Iris pigment epithelial cell (primary cell): ENCODE measurements at regions not wholly inside any gene's neighbourhood (a gene's known extent, or its start where the extent isn't known, plus 50 kb on each side); places are given as distances from the start of the nearest gene placed in this dataset.
"Not testable (repeated sequence)": the region's sequence is repeated elsewhere in the genome, so short reads cannot be mapped to it uniquely, and the experiment has no call there.

Source experiments
- DNase-seq: peaks from one replicate; pipeline ENCODE4 v3.0.0-alpha.2; 2011; ENCODE audit warnings: low read depth

GRCh38 chr1:169013821-169014220 lies 92.7 kb upstream of the ATP1B1 start:
- no peak for DNase-seq

GRCh38 chr1:169015464-169015863 lies 91.0 kb upstream of the ATP1B1 start:
- no peak for DNase-seq

DNA sequence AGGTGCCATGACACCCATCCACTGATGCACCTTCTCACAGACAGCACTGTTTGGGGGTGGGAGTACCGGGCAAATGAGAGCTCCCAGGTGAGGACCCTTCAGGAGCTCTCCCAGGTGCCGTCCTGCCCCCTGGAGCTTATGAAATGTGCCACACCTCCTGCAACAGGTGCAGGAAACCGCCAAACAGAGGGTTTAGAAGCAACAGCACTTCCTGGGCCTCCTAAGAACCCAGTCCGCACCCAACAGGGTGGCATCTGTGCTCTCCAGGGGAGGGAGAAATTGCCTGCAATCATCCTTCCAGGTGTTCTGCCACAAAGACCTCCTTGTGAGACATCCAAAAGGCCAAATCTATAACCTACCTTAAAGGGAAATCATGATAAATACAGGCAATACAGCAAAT lies 87.7 kb upstream of the ATP1B1 start:
- no peak for DNase-seq

DNA sequence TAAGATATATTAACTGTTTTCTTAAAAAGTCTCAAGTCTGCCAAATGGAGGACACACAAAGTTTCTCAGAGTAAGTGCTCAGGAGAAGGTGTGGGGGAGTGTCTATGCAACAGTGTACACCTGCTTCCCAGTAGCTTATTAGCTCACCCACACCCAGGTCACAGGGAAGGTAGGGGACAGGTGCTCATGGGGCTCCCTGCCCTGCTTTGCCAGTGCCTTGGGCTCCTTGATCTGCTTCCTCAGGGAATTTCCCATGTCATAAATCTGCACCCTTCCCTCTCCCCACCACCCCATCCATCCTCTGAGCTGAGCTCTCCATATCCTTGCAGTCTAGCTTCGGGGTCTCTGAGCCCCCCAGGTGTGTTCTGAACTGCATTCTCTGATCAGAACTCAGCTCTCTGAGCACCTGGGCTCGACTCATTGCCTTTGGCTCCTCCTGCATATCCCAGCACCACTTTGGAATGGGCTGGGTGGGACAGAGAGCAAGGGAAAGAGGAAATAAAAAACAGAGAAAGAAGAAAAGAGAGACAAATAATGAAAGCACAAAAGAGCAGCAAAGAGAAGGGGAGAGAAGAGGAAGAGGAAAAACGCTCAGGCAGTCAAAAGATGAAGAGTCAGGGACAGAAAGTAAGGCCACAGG lies 87.0 kb upstream of the ATP1B1 start:
- DNase-seq, result no peak

GRCh38 chr1:169020684-169021083 lies 85.8 kb upstream of the ATP1B1 start:
- DNase-seq, result no peak

- no peak for DNase-seq
These were observed 83.8 kb upstream of the ATP1B1 start for GRCh38 chr1:169022648-169023047.

DNA sequence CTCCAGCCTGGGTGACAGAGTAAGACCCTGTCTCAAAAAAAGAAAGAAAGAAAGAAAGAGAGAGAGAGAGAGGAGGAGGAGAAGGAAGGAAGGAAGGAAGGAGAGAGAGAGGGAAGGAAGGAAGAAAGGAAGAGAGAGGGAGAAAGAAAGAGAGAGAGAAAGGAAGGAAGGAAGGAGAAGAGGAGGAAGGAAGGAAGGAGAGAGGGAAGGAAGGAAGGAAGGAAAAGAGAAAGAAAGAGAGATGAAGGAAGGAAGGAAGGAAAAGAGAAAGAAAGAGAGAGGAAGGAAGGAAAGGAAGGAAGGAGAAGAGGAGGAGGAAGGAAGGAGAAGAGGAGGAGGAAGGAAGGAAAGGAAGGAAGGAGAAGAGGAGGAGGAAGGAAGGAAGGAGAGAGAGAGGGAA lies 82.2 kb upstream of the ATP1B1 start:
- DNase-seq, result no peak

DNA sequence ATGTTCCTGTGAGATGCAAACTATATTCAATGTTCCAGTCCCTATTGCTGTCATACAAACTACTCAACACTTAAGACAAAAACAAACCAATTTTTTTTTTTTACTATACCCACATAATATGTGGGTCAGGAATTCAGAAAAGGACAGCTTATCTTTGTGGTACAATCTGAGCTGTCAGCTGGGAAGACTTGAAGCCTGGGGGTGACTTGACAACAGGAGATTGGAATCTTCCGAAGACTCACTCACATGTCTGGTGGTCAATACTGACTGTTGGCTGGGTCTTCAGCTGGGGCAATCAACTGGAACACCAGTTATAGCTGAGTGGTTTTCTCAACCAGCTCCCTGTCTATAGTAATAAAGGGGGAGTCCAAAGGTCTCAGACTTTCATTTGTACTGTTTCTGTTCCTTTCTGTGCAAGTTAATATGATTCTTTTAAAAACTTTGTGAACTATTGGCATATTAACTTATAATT lies 81.7 kb upstream of the ATP1B1 start:
- DNase-seq, result peak; percentile 3

GRCh38 chr1:169025412-169025811 lies 81.1 kb upstream of the ATP1B1 start:
- DNase-seq, result no peak

DNA sequence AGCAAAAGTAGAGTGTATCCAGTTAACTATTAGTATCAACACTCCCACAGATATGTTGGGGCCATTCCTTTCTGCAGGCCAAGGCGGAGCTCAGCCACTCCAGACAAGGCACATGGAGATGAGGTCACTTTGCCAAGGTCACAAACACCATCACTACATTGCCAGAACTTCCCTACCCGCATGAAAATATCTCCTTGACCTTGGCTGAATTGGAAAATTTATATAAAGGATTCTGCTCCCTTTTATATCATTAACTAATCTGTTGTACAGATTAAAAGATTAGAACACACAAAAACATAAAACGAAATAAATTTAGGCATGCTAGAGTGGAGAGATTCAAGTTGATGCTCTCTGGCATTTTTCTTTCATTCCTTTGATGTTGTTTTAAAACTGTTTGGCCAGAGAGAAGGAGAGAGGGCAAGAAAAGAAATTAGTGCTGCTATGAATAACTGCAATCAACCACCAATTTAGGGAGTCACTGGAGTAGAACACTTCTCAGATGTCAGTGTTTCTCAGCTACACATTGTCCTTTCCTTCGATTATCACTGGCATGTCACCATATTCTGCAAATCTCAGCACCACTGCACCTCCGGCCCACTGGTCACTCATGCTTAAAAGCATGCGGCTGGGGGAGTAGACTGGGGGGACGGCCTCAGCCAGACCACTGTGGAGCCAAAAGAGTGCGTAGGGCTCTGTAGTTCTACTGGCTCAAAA lies 78.7 kb upstream of the ATP1B1 start:
- DNase-seq, result no peak

DNA sequence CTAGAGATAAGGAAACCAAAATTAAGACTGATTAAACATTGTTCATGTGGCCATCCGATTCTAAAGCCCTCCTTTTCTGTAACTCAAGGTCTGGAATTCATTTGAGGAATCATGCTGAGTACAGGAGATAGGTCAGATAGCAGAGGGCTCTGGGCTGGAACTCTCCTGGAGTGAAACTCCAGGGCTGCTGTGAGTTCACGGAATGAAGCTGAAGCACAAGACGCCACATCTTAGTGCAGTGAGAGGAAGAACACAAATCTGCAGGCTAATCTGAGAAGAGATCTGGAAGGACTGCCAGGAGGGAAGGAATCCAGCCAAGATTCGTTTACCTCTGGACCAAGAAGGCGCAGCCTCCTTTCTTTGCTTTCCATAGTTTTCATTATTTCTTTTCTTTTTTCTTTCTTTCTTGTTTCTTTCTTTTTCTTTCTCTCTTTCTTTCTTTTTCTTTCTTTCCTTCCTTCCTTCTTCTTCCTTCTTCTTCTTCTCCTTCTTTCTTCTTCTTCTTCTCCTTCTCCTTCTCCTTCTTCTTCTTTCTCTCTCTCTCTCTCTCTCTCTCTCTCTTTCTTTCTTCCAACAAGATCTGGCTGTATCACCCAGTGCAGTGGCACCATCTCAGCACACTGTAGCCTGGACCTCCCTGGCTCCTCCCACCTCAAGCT lies 74.8 kb upstream of the ATP1B1 start:
- DNase-seq, result peak; percentile 14

DNA sequence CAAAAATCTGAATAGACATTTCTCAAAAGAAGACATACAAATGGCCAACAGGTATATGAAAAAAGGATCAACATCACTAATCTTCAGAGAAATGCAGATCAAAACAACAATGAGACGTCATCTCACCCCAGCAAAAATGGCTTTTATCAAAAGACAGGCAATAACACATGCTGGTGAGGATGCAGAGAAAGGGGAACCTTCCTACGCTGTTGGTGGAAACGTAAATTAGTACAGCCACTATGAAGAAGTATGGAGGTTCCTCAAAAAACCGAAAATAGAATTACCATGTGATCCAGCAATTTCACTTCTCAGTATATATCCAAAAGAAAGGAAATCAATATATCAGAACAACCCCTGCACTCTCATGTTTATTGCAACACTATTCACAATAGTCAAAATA lies 65.1 kb upstream of the ATP1B1 start:
- DNase-seq, result no peak

DNA sequence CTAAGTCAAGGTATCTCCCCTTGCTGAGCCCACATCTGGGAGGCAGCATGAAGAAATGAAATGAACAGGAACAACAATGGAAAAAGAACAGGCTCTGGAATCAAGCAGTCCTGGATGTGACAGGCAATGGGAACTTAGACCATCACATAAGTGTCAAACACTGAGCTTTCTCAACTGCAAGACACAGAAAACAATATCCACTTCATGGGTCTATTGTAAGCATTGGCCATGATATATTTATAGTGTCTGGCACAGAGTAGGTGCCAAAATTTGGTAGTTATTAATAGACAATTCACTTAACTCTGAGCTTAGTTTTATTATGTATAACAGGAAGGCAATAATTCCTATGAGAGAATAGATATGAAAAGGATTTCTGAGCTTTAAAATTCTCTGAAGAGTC lies 64.1 kb upstream of the ATP1B1 start:
- no peak for DNase-seq

DNA sequence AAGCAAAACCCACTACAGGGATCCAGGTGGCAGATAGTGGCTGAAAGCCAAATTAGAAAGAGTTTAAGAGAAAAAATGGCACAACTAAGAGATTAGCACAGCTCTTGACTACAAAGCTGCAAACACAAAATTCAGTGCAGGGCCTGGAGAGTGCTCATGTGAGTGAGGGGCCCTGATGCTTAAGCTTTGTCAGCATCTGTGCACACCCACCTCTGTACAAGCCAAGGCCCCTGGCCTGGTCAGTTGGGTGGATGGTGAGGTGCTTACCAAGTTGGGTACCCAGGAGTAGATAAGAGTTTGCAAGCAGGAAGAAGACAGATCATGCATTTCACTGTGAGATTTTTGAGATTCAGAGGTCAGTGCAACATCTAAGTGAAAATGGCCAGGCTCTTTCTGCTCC lies 62.7 kb upstream of the ATP1B1 start:
- DNase-seq, result no peak

DNA sequence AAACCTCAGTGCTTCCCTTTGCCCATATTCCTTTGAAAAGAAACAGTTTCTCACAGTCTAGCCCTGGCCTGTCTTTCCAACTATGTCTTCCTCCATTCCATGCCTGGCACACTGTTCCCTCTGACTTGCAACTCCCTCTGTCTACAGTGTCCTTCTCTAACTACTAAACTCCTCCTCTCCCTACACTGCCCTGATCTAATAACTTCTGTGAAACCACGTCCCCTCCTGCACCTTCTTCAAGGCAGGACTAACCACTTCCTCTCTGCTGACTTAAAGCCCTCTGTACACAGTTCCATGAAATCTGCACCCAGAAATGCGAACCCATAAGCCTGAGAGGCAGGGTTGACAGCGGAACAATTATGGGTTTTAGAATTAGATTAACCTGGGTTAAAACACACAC lies 62.2 kb upstream of the ATP1B1 start:
- DNase-seq, result no peak

DNA sequence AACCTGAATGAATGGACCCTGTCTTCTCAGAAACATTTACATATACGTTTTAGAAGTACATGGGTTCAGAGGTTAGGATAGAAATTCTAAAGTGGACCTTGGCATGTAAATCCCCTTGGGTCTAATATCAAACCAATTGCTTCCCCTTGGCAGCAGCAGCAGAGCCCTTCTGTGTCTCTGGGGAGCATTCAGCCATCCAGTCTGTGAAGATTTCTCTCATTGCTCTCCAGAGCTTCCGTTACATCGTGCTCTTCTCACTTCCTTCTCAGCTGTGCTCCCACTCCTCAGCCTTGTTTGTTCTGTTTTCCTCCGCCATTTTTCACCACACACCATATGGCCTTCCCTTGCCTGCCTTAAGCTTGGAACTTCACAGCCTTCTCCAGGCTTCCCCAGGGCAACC lies 61.5 kb upstream of the ATP1B1 start:
- DNase-seq, result no peak

DNA sequence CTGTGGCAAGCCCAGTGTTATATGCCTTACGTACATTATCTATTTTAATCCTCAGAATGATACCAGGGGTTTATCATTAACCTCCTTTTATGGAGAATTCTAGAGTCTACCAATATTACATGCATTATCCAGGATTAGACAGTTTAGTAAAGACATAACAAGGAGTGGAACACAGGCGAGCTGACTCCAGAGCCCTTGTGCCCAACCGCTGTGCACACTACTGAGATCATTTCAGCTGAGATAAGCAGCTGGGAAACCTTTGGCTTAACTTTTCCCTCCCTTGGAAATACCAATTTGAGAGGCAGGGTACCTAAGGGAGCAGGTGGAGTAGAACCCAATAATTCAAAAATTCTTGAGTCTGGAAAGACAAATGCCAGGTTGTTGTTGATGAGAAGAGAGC lies 59.8 kb upstream of the ATP1B1 start:
- no peak for DNase-seq

- no peak for DNase-seq
These were observed 59.4 kb upstream of the ATP1B1 start for GRCh38 chr1:169047074-169047473.

DNA sequence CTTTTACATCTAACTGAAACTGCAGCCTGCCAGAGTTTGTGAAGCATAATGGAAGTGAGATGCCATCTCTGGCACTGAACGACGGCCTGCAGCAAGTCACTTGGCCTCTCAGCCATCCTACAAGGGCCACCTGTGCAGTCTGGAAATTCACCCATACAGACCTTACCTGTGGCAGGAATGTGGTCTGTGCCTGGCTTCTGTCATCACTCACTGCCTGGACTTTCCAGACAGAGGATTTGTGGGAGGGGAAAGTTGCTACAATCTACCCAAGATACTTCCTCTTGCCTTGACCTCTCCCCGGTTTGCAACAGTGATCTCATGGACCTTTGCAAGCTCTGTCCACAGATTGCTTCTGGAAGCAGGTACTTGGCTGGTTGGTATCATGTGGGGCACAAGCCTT lies 58.4 kb upstream of the ATP1B1 start:
- no peak for DNase-seq

GRCh38 chr1:169049258-169049938 lies 57.1 kb upstream of the ATP1B1 start:
- no peak for DNase-seq

DNA sequence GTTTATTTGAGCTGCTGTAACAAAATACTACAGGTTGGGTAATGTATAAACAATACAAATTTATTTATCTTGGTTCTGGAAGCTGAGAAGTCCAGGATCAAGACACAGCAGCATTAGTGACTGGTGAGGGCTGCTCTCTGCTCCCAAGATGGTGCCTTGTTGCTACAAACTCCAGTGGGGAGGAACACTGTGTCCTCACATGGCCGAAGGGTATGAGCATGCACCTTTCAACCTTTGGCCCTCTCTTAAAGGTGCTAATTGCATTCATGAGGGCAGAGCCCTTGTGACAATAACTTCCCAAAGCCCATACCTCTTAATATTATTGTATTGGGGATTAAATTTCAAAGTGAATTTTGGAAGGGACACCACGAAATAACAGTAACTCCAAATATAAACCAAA lies 55.3 kb upstream of the ATP1B1 start:
- no peak for DNase-seq

GRCh38 chr1:169052171-169052570 lies 54.3 kb upstream of the ATP1B1 start:
- DNase-seq, result not testable (repeated sequence)

GRCh38 chr1:169052727-169053126 lies 53.8 kb upstream of the ATP1B1 start:
- DNase-seq, result no peak
